Effector memory CD8-positive, alpha-beta T cell (primary cell): ENCODE measurements at regions not wholly inside any gene's neighbourhood (a gene's known extent, or its start where the extent isn't known, plus 50 kb on each side); places are given as distances from the start of the nearest gene placed in this dataset.

ENCODE experiments used
- ATAC-seq: fragments of 150-1000 bp; cut with Tn5 transposase; replicated peaks from 2 replicates; pipeline ENCODE4 v1.10.0; 2021; ENCODE audit warnings: mild to moderate bottlenecking, moderate library complexity
- DNase-seq, 3 experiments: peaks; one replicate each; pipeline ENCODE4 v3.0.0; 2021
- H3K27ac Mint-ChIP-seq, 2 donors: one replicate each; pipeline ENCODE4 v1.8.0; 2022; ENCODE audit warnings: mild to moderate bottlenecking in 2 of 2, mixed read lengths in 2 of 2, moderate library complexity in 2 of 2
- H3K27me3 Mint-ChIP-seq, 2 donors: one replicate each; pipeline ENCODE4 v1.8.0; 2022; ENCODE audit warnings: mixed read lengths in 2 of 2
- H3K36me3 Mint-ChIP-seq: one replicate; pipeline ENCODE4 v1.8.0; 2022; ENCODE audit warnings: mild to moderate bottlenecking, moderate library complexity, mixed read lengths; ENCODE audit not compliant: insufficient read depth
- H3K4me1 Mint-ChIP-seq, 2 donors: one replicate each; pipeline ENCODE4 v1.8.0; 2022; ENCODE audit warnings: low read depth in 2 of 2, mixed read lengths in 2 of 2
- H3K4me3 Mint-ChIP-seq, 2 donors: one replicate each; pipeline ENCODE4 v1.8.0; 2022; ENCODE audit warnings: mild to moderate bottlenecking in 2 of 2, mixed read lengths in 2 of 2, moderate library complexity in 2 of 2
- H3K9me3 Mint-ChIP-seq, 2 donors: one replicate each; pipeline ENCODE4 v1.8.0; 2022; ENCODE audit warnings: mixed read lengths in 2 of 2

DNA sequence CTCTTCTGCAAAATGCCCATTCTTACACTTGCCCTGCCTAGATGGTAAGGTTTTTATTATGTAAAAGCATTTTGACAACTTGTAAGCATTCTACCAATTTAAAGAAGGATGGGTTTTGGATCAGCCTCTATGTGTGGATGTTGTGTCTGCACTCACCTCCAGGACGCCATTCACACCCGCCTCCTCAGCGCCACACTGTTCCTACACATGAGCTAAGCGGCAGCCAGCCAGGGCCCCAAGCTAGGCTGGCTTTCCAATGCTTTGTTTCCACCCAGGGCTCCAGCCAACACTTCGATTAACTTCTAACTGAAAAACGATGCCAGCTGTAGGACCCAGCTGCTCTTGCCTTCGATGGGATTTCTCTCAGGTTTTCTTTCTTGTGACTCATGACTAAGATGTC, 73.3 kb upstream of the FZD7 start:
- peaks cover 6% of the 10 kb centered on the region for H3K36me3 Mint-ChIP-seq
- DNase-seq: no peak
- H3K9me3 Mint-ChIP-seq: no peaks in the 10 kb centered on the region
- no peaks in the 10 kb centered on the region for H3K4me1 Mint-ChIP-seq
- peaks cover 24 to 38% of the 10 kb centered on the region in 2 donors for H3K27me3 Mint-ChIP-seq
- H3K4me3 Mint-ChIP-seq: no peak overlapping the region
- no peak overlapping the region for H3K27ac Mint-ChIP-seq
- no peak for ATAC-seq

DNA sequence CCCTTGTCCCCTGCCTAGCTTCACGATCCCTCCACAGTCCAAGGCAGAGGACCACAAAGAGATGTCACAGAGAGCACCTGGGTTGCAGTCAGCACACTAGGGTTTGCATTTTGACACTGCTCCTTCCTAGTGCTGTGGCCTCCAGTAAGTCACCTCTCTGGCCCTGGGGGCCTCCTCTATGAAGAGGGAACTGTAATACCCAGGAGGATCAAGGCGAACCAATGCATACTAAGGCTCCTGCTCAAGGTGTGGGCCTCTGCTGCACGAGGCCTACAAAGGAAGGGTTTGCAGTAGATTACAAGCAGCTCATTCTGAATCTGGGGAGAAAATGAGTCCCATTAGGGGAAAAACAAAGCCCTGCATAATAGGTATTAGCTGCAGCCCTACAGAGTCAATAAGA, 72.3 kb upstream of the FZD7 start:
- DNase-seq (no peak), ATAC-seq (no peak)
- no peak overlapping the region for H3K27ac Mint-ChIP-seq
- no peaks in the 10 kb centered on the region for H3K9me3 Mint-ChIP-seq
- H3K4me3 Mint-ChIP-seq: no peak overlapping the region
- peaks cover 6% of the 10 kb centered on the region for H3K36me3 Mint-ChIP-seq
- no peaks in the 10 kb centered on the region for H3K4me1 Mint-ChIP-seq
- peaks cover 17 to 28% of the 10 kb centered on the region in 2 donors for H3K27me3 Mint-ChIP-seq

DNA sequence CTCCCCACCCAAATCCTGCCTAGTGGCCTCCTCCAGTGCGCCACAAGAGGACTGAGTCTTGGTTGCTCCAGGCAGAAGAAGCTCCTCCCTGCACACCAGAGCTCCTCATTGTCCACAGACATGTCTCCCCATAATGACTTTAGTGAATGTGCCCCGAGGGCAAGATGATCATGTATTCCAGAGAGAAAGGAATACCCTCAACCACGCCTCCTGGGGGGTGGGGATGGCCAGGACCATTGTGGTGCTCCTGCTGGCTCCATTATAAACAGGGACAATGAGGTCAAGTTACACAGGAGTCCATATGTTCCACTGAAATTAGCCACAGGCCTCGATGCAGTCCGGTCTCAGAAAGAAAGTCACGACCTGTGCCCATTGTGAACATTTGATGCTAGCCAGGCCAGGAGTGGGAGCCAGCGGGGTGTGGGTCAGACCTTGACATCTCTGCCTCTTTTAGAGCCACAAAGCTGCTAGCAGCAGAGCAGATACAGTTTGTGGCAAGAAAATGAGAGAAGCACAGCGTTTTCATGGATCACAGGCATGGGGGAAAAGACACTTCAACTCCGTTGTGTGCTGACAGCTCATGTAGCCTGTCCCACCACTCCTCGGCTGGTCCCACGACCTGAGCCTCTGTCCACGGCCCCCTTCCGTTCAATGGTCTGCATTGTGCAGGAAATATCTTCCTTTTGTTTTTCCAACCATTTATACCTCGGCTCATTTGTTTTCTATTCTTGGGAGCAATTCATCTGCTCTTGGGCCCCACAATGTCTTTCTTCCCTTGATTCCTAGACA, 70.7 kb upstream of the FZD7 start:
- Mint-ChIP-seq H3K9me3 (no peaks in the 10 kb centered on the region), H3K27me3 (peaks cover 10 to 29% of the 10 kb centered on the region in 2 donors), H3K4me1 (no peaks in the 10 kb centered on the region), H3K36me3 (peaks cover 6% of the 10 kb centered on the region), H3K4me3 (no peak overlapping the region), H3K27ac (no peak overlapping the region)
- DNase-seq (no peak), ATAC-seq (no peak)

DNA sequence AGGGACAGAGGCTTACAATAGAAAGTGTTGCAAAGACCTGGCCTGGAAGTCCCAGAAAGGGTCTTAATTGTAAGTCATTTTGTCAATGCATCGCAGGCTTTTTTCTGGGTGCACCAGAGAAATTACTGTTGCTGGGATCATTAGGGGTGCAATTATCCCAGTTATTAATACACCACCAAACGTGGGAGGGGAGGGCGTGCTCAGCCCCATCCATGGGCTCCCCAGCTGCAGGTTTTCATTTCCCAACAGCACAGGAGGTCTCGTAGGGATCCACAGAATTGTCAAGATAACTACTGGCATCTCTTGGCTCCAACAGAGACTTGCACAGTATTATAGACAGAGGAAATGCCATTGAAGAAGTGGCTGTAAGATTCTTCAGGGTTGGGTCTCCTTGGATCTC, 69.6 kb upstream of the FZD7 start:
- Mint-ChIP-seq H3K36me3 (peaks cover 6% of the 10 kb centered on the region), H3K4me3 (no peak overlapping the region), H3K4me1 (no peaks in the 10 kb centered on the region), H3K27ac (no peak overlapping the region), H3K27me3 (peaks cover 13 to 33% of the 10 kb centered on the region in 2 donors), H3K9me3 (no peaks in the 10 kb centered on the region)
- ATAC-seq (no peak), DNase-seq (no peak)

DNA sequence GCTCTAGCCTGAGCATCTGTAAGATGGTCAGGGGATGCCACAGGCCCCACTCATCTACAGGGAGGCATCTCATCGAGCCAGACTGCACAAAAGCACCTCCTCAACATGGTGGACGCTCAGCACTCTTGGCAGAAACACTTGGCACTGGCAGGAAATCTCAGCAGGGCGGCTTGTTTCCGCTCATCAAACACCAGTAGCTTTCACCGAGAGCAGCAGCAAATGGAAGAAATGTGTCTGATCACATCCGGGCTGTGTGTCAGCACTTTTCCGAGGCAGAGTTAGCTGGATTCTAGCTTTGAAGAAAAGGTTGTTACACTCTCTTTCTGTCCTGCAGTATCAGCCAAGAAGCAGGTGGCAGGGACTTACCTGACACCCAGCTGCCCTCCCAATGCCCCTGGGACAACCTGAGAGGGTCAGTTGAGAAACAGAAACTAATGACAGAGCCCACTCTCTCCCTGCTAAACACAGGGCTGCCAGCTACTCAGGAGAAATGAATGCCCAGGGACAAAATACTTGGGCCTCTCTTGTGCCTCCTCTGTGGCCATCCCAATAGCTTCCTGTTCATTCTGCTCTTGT, 68.9 kb upstream of the FZD7 start:
- no peaks in the 10 kb centered on the region for H3K9me3 Mint-ChIP-seq
- peak overlapping the region in 1 of 2 donors; percentile 47 for H3K27ac Mint-ChIP-seq
- no peaks in the 10 kb centered on the region for H3K4me1 Mint-ChIP-seq
- H3K36me3 Mint-ChIP-seq: peaks cover 6% of the 10 kb centered on the region
- DNase-seq (no peak), ATAC-seq (peak; percentile 35)
- H3K27me3 Mint-ChIP-seq: peaks cover 20 to 40% of the 10 kb centered on the region in 2 donors
- no peak overlapping the region for H3K4me3 Mint-ChIP-seq

DNA sequence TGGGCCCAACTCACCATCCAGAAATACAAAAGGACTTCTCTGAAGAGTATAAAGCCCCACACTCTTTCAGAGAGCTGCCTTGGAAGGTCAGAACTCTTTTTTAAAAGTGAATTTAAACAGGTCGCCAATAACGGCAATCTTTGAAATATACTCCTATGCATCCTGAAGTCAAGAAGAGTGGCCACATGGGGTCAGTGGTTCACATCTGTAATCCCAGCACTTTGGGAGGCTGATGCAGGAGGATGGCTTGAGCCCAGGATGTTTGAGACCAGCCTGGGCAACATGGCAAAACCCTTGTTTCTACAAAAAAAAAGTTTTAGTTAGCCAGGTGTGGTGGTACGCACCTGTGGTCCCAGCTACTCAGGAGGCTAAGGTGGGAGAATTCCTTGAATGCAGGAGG, 68.1 kb upstream of the FZD7 start:
- peaks cover 20 to 48% of the 10 kb centered on the region in 2 donors for H3K27me3 Mint-ChIP-seq
- DNase-seq: no peak
- no peak overlapping the region for H3K4me3 Mint-ChIP-seq
- no peaks in the 10 kb centered on the region for H3K4me1 Mint-ChIP-seq
- H3K27ac Mint-ChIP-seq: no peak overlapping the region
- no peaks in the 10 kb centered on the region for H3K9me3 Mint-ChIP-seq
- ATAC-seq: no peak
- peaks cover 3% of the 10 kb centered on the region for H3K36me3 Mint-ChIP-seq

DNA sequence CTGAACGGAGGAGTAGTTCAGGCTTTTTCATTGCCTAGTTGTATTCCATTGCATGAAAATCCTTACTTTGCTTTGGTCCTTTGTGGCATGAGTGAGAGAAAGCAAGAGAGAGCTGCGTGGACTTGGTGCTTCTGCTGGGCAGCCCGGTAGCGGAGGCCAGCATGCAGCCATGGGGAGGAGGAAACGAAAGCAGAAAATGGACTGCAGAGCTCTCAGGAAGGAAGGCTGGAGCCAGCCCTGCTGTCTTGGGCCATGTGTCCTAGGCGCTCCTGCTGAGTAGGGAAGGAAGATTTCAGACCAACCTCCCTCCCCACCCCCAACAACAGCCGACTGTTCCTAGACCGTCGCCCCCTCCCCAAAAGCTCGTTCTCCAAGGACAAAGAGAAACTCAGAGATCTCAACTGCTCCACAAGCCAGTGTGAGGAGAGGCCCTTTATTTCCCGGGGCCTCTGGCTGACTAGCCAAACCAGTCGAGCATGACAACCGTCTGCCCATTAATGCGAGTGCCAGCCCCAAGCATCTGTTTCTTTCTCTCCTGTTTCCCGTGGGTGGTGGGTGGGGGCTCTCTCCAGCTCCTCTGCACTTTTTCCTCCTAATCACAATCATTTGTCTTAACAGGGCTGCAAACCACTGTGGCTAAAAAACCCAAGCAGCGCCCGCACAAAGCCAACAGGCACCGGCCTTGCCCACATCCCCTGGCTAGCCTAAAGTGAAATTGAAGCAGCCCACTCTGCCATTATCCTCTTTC, 66.8 kb upstream of the FZD7 start:
- no peaks in the 10 kb centered on the region for H3K4me1 Mint-ChIP-seq
- H3K27ac Mint-ChIP-seq: no peak overlapping the region
- no peak overlapping the region for H3K4me3 Mint-ChIP-seq
- H3K27me3 Mint-ChIP-seq: peaks cover 32 to 61% of the 10 kb centered on the region in 2 donors
- H3K36me3 Mint-ChIP-seq: peaks cover 3% of the 10 kb centered on the region
- DNase-seq: no peak
- ATAC-seq: no peak
- no peaks in the 10 kb centered on the region for H3K9me3 Mint-ChIP-seq

DNA sequence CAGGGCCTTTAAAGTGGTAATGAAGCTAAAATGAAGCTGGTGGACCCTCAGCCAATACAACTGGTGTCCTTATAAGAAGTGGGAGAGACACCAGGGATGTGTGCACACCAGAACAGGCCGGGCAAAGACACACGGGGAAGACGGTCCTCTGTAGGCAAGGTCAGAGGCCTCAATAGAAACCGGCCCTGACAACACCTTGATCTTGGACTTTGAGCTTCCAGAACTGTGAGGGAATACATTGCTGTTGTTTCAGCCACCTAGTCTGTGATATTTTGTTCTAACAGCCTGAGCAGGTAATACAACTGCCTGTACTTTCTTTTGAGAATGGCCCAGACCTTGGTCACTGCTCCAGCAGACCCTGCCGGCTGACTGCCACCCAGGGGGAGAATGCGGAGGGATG, 65.6 kb upstream of the FZD7 start:
- Mint-ChIP-seq H3K9me3 (no peaks in the 10 kb centered on the region), H3K36me3 (no peaks in the 10 kb centered on the region), H3K27ac (no peak overlapping the region), H3K4me3 (no peak overlapping the region), H3K27me3 (peaks cover 41 to 64% of the 10 kb centered on the region in 2 donors), H3K4me1 (no peaks in the 10 kb centered on the region)
- ATAC-seq (no peak), DNase-seq (no peak)

DNA sequence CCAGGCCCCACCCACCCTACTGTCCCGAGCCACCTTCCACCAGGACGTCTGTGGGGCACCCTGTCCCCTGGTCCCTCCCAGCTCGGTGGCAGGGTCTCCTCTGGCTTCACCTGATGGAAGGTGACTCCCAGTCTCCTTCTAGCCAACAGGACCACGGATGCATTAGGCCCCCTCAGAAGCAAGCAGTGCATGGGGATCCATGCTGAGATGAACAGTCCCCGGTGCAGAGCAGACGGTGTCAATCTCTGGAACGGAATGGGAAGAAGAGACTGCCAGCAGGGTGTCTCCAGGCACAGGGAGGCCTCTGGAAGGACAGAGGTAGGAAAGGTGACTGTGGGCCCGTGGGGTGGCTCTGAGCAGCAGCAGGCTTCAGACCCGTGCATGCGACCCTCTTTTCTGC, 65.2 kb upstream of the FZD7 start:
- H3K27ac Mint-ChIP-seq: no peak overlapping the region
- no peak for DNase-seq
- H3K36me3 Mint-ChIP-seq: no peaks in the 10 kb centered on the region
- peaks cover 37 to 60% of the 10 kb centered on the region in 2 donors for H3K27me3 Mint-ChIP-seq
- H3K4me1 Mint-ChIP-seq: no peaks in the 10 kb centered on the region
- no peak overlapping the region for H3K4me3 Mint-ChIP-seq
- no peak for ATAC-seq
- H3K9me3 Mint-ChIP-seq: no peaks in the 10 kb centered on the region

DNA sequence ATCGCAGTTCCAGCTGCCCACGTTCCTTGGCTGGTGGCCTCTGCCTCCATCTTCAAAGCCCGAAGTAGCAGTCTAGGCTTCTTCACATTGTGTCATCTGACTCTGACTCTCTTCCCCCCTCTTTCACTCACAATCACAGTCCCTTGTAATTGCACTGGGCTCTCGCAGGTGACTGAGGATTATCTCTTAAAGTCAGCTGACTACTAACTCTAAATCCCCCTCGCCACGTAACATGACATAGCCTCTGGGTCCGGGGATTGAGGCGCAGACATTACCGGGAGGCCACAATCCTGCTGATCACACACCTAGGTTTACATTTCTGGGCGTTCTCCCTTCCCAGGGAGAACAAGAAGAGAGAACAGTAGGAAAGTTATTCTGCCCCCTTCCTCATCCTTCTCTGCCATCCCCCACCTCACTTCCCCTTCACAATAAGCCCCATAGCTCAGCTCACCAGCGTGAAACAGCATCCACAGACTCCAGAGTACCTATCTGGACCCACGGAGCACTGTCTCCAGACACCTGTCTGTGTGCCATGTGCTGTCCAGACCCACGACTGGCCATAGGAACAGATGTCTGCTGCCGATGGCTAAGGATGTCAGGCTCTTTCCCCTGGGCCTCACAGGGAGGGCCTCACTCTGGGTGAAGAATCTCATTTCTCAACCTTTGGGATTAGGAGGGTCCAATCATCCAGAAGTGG, 64.3 kb upstream of the FZD7 start:
- Mint-ChIP-seq H3K4me1 (no peaks in the 10 kb centered on the region), H3K27ac (no peak overlapping the region), H3K27me3 (peaks cover 33 to 54% of the 10 kb centered on the region in 2 donors), H3K36me3 (no peaks in the 10 kb centered on the region), H3K9me3 (no peaks in the 10 kb centered on the region), H3K4me3 (no peak overlapping the region)
- DNase-seq: no peak
- ATAC-seq: no peak

DNA sequence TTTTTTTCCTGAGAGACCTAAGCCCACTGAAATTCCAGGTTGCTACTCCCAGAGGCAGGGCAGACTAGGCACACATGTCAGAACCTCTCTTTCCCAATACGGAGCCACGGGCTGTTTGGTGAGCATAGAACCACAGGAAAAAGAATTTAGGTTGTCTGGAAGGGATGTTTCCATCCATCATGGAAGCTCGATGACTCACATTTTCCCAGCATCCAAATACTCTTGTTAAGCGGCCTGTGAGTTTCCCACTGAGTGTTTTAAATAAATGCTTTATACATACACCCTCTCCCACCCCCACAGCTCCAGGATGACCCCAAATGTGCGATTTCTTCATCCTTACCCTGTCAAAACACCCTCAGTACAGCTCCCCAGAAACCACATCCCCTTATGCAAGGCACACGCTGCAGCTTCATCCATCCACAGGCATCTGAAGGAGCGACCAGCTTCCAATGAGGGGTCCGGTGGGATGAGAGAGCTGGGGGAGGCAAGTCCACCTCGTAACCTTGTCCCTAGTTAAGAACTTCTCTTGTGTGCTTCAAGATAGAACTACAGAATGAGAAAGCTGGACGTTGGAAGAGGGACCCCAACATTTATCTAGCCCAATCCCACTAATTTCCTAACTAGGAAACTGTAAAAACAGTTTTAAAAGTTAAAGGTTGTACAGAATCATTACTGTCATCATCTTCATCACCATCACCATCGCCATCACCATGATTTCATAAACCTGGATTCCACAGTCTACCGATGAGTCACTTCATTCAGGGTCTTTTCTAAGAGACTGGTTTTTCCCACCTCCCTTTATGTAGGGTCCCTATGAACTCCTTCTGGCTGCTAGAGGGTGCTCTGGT, 63.5 kb upstream of the FZD7 start:
- Mint-ChIP-seq H3K27ac (no peak overlapping the region), H3K36me3 (no peaks in the 10 kb centered on the region), H3K27me3 (peaks cover 40 to 62% of the 10 kb centered on the region in 2 donors), H3K4me3 (no peak overlapping the region), H3K4me1 (no peaks in the 10 kb centered on the region), H3K9me3 (no peaks in the 10 kb centered on the region)
- ATAC-seq (no peak), DNase-seq (no peak)

DNA sequence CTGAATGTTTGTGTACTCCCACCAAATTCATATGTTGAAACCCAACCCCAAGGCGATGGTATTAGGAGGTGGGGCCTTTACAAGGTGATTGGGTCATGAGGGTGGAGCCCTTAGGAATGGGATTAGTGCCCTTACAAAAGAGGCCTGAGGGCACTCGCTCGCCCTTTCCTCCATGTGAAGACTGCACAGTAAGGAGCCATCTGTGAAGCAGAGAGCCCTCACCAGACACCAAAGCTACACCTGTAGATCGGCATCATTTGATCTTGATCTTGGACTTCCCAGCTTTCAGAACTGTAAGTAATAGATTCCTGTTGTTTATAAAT, 62.9 kb upstream of the FZD7 start:
- Mint-ChIP-seq H3K4me3 (no peak overlapping the region), H3K9me3 (no peaks in the 10 kb centered on the region), H3K36me3 (no peaks in the 10 kb centered on the region)

More for the DNA sequence above, 62.9 kb upstream of the FZD7 start:
- no peaks in the 10 kb centered on the region for H3K4me1 Mint-ChIP-seq
- no peak overlapping the region for H3K27ac Mint-ChIP-seq
- ATAC-seq (no peak), DNase-seq (no peak)
- peaks cover 45 to 67% of the 10 kb centered on the region in 2 donors for H3K27me3 Mint-ChIP-seq
